Keratinocyte (primary cell): ENCODE measurements at regions not wholly inside any gene's neighbourhood (a gene's known extent, or its start where the extent isn't known, plus 50 kb on each side); places are given as distances from the start of the nearest gene placed in this dataset.

Experiments
- DNase-seq: peaks from one replicate; pipeline ENCODE4 v3.0.0-alpha.2; 2011; ENCODE audit warnings: low read depth, missing footprints, low spot score
- FAIRE-seq: peaks from 2 replicates; lab custom pipeline; 2011; peaks lifted over from hg19 to GRCh38; lab: Jason Lieb, UNC
- H2AFZ ChIP-seq: 2 replicates; pipeline ENCODE4 v1.6.0; 2012; ENCODE audit warnings: low read length, control low read depth, inconsistent platforms; ENCODE audit not compliant: control insufficient read depth
- H3K27ac ChIP-seq: 2 replicates; pipeline ENCODE4 v1.5.1; 2011; ENCODE audit warnings: low read length; ENCODE audit not compliant: control insufficient read depth, insufficient read depth
- H3K27me3 ChIP-seq: 3 replicates; pipeline ENCODE4 v1.6.0; 2011; ENCODE audit warnings: low read length; ENCODE audit not compliant: control insufficient read depth, insufficient read depth; ENCODE audit errors: extremely low read depth
- H3K36me3 ChIP-seq, 2 experiments: 2 replicates in 1 of 2; 3 replicates in 1 of 2; pipeline ENCODE4 v1.5.1; 2011; ENCODE audit warnings: low read length in 2 of 2, mild to moderate bottlenecking in 1 of 2; ENCODE audit not compliant: control insufficient read depth in 2 of 2, insufficient read depth in 2 of 2; ENCODE audit errors: extremely low read depth in 1 of 2
- H3K4me1 ChIP-seq: 3 replicates; pipeline ENCODE4 v1.5.1; 2011; ENCODE audit warnings: low read length; ENCODE audit not compliant: control insufficient read depth, insufficient read depth; ENCODE audit errors: extremely low read depth
- H3K4me2 ChIP-seq: 3 replicates; pipeline ENCODE4 v1.6.0; 2011; ENCODE audit warnings: low read depth, low read length; ENCODE audit not compliant: control insufficient read depth, insufficient read depth; ENCODE audit errors: extremely low read depth
- H3K4me3 ChIP-seq, 3 experiments: fragments of 200-600 bp in 1 of 3; sonication (generic) in 1 of 3; 2 replicates in 2 of 3; 3 replicates in 1 of 3; pipeline ENCODE4 v1.5.1; 2011 to 2016; ENCODE audit warnings: low read length in 3 of 3, mild to moderate bottlenecking in 3 of 3, control low read depth in 2 of 3, inconsistent platforms in 1 of 3, low read depth in 1 of 3, mixed read lengths in 1 of 3, mixed run types in 1 of 3, moderate library complexity in 1 of 3; ENCODE audit not compliant: control insufficient read depth in 2 of 3, insufficient read depth in 2 of 3; ENCODE audit errors: extremely low read depth in 1 of 3
- H3K79me2 ChIP-seq: 2 replicates; pipeline ENCODE4 v1.6.0; 2012; ENCODE audit warnings: low read length; ENCODE audit not compliant: control insufficient read depth, insufficient read depth
- H3K9ac ChIP-seq: 3 replicates; pipeline ENCODE4 v1.6.0; 2011; ENCODE audit warnings: low read length; ENCODE audit not compliant: control insufficient read depth, insufficient read depth; ENCODE audit errors: extremely low read depth
- H3K9me1 ChIP-seq: 3 replicates; pipeline ENCODE4 v1.6.0; 2011; ENCODE audit warnings: low read length; ENCODE audit not compliant: control insufficient read depth, insufficient read depth; ENCODE audit errors: extremely low read depth
- H3K9me3 ChIP-seq: 2 replicates; pipeline ENCODE4 v1.5.1; 2012; ENCODE audit warnings: low read depth, low read length; ENCODE audit not compliant: control insufficient read depth
- H4K20me1 ChIP-seq: 3 replicates; pipeline ENCODE4 v1.6.0; 2011; ENCODE audit warnings: low read length; ENCODE audit not compliant: control insufficient read depth, insufficient read depth; ENCODE audit errors: extremely low read depth
- EZH2 ChIP-seq: IDR thresholded peaks from one replicate; pipeline ENCODE4 v1.6.1; 2012; ENCODE audit warnings: inconsistent platforms, mild to moderate bottlenecking, low read length, moderate library complexity
- dilution Hi-C: fragments of 300-500 bp; cut with MboI; formaldehyde crosslinking; loops from one replicate; pipeline ENCODE4 v1.7.0; 2020; ENCODE audit warnings: low sequenced_read_pairs; ENCODE audit not compliant: extremely low pct_ligation_motif_present
- TF ChIP-seq, protein P1 (sequence below), 3 experiments: IDR thresholded peaks in 1 of 3; conservative IDR thresholded peaks in 1 of 3; optimal IDR thresholded peaks in 1 of 3; 2 replicates in 2 of 3; 3 replicates in 1 of 3; pipeline versions ENCODE3 to v1.5.1; 2011; ENCODE audit warnings: low read length in 3 of 3, mild to moderate bottlenecking in 3 of 3, moderate library complexity in 2 of 3, control low read depth in 1 of 3, inconsistent platforms in 1 of 3; ENCODE audit not compliant: insufficient read depth in 2 of 3; ENCODE audit errors: extremely low read depth in 1 of 3

DNA sequence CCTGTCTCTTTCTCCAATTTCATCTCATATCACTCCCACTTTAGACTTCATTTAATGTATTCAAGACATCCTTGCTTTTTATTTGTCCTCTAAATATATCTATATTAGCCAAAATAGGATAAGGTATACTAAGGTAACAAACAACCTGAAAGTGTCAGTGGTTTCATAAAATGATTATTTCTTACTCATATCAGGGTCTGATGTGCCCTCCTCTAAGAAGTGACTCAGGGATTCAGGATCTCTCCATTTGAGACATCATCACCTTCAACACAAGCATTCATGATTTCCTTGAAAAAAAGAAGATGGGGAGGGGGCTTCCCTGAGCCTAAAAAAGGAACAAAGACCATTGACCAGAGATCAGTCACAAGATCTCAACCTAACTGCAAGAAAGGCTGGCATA is 131.4 kb upstream of the POU2AF2 start:
- Histone ChIP-seq H3K36me3 (no peaks in the 10 kb centered on the region), H3K9me1 (no peaks in the 10 kb centered on the region), H3K27me3 (no peaks in the 10 kb centered on the region), H3K27ac (no peak overlapping the region), H3K79me2 (no peaks in the 10 kb centered on the region), H3K4me1 (no peaks in the 10 kb centered on the region), H4K20me1 (no peaks in the 10 kb centered on the region), H3K4me2 (no peak overlapping the region), H3K9me3 (no peaks in the 10 kb centered on the region), H3K4me3 (no peak overlapping the region), H3K9ac (no peak overlapping the region), H2AFZ (no peak overlapping the region)
- dilution Hi-C loops = no loop called here
- TF ChIP-seq EZH2 = no peak
- TF ChIP-seq, protein P1, sequence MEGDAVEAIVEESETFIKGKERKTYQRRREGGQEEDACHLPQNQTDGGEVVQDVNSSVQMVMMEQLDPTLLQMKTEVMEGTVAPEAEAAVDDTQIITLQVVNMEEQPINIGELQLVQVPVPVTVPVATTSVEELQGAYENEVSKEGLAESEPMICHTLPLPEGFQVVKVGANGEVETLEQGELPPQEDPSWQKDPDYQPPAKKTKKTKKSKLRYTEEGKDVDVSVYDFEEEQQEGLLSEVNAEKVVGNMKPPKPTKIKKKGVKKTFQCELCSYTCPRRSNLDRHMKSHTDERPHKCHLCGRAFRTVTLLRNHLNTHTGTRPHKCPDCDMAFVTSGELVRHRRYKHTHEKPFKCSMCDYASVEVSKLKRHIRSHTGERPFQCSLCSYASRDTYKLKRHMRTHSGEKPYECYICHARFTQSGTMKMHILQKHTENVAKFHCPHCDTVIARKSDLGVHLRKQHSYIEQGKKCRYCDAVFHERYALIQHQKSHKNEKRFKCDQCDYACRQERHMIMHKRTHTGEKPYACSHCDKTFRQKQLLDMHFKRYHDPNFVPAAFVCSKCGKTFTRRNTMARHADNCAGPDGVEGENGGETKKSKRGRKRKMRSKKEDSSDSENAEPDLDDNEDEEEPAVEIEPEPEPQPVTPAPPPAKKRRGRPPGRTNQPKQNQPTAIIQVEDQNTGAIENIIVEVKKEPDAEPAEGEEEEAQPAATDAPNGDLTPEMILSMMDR (optimal IDR thresholded peaks at IDR 0.05 in 1 of 3, IDR thresholded peaks at IDR 0.05 in 1 of 3, conservative IDR thresholded peaks at IDR 0.05 in 1 of 3; ENCODE audit: extremely low read depth in 1 of 3, insufficient read depth in 2 of 3, low read length in 3 of 3) = no peak
- DNase-seq = no peak
- no peak for FAIRE-seq

DNA sequence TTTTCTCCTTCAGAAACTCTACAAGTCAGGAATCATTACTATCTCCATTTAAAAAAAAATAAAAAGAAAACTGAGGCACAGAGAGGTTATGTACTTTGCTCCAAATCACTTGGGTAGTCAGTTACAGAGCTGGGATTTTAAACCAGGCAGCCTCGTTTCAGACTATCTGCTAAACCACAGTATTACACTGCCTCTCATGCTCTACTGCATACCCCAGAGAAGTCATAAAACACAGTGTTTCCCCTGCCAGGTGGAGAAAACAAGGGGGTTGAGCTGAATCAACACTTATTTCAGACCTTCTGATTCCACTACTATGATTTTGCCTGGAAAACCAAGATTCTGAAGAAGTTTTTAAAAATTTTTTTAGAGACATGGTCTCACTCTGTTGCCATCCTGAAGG is 132.9 kb upstream of the POU2AF2 start:
- Histone ChIP-seq H3K9ac (no peak overlapping the region), H3K4me2 (no peak overlapping the region), H2AFZ (no peak overlapping the region), H3K9me3 (no peaks in the 10 kb centered on the region), H3K79me2 (no peaks in the 10 kb centered on the region), H3K27ac (no peak overlapping the region), H4K20me1 (no peaks in the 10 kb centered on the region), H3K9me1 (no peaks in the 10 kb centered on the region), H3K27me3 (no peaks in the 10 kb centered on the region), H3K4me1 (no peaks in the 10 kb centered on the region), H3K4me3 (no peak overlapping the region), H3K36me3 (no peaks in the 10 kb centered on the region)
- TF ChIP-seq EZH2 = no peak
- TF ChIP-seq, protein P1 (optimal IDR thresholded peaks at IDR 0.05 in 1 of 3, IDR thresholded peaks at IDR 0.05 in 1 of 3, conservative IDR thresholded peaks at IDR 0.05 in 1 of 3; ENCODE audit: extremely low read depth in 1 of 3, insufficient read depth in 2 of 3, low read length in 3 of 3) = no peak
- DNase-seq = no peak
- dilution Hi-C loops = no loop called here
- no peak for FAIRE-seq
